ENCODE measurements at regions not wholly inside any gene's neighbourhood (a gene's known extent, or its start where the extent isn't known, plus 50 kb on each side); places are given as distances from the start of the nearest gene placed in this dataset.

DNA sequence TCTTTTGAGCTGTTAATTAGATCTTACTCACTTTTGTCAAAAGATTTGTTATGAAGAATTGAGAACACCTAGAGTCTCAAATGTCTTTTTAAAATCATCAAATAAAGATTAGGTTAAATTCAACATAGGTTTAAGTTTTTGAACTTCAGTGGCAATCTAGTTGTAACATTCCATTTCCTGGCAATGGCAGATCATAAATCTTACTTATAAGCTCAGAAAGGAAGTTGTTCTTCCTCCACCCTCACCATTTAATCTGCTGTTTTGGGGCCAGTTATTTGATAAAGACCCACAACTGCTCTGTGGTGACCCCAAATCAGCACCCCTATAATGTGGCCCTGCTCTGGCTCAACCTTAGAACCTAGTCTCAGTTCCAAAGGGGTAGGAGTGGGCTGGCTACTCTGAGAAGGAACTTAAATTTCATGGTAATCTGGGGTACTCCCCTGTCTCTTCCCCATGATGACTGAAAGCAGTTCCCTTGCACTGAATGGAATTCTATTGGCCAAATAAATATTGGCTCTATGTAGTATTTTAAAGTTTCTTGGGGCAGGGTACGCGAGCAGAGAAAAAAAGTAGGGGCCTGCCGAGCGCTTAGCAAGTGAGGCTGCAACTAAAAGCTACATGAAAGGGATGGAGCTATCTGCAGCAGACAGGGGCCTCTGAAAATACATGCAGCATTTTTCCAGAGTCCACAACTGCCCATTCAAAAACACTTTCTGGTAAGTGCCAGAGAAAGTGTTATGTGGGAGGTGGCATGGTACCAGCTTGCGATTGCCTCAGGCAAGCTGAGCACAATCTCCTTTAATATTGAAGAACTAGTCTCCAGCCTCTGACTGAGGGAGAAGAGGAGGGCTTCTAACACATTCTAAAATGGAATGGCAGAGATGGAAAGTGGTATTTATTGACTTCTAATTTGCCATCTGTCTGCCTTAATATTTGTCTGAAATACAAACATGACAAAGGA, 103.6 kb upstream of the RASGRP1 start:
- Histone ChIP-seq H3K9me3 (ENCODE audit: control insufficient read depth in 1 of 2, low read length in 2 of 2) (no peaks in the 10 kb centered on the region), H3K27ac (ENCODE audit: low read length) (no peak overlapping the region)

DNA sequence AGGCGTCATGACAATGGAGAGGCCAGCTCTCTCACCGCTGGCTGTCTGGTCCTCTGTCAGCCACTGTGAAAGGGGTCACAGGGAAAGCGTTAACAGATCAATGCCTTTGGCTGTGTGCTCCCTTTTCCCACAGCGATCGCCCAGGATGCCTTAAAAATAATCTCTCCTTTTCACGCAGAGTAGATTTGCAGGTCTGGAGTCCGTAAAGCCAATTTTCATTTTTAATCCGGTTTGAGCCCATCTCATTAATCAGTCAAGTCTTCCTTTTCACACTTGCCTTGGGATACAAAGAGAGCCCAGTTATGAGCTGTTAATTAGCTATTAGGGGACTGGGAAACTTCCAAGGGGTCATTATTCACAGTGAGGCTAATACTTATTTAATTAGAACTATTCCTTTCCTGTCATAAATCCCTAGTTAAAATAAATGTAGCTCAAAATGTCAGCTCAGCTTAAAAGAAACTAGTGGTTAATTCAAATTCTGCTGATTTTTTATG, 104.3 kb upstream of the RASGRP1 start:
- H3K27ac ChIP-seq (ENCODE audit: low read length): no peak overlapping the region
- no peaks in the 10 kb centered on the region for H3K27me3 ChIP-seq (ENCODE audit: low read depth, low read length)
- H3K9me3 ChIP-seq (ENCODE audit: control insufficient read depth in 1 of 2, low read length in 2 of 2): no peaks in the 10 kb centered on the region
- no peaks in the 10 kb centered on the region for H3K4me1 ChIP-seq (ENCODE audit: control insufficient read depth in 1 of 2, insufficient read depth in 2 of 2, low read length in 2 of 2)
- no peak overlapping the region for H3K4me3 ChIP-seq (ENCODE audit: low read depth in 1 of 2, low read length in 2 of 2)
- no peaks in the 10 kb centered on the region for H3K36me3 ChIP-seq (ENCODE audit: control insufficient read depth in 1 of 2, insufficient read depth in 2 of 2, low read length in 2 of 2)

More for the DNA sequence above, 103.6 kb upstream of the RASGRP1 start:
- Histone ChIP-seq H3K4me1 (ENCODE audit: control insufficient read depth in 1 of 2, insufficient read depth in 2 of 2, low read length in 2 of 2) (no peaks in the 10 kb centered on the region), H3K36me3 (ENCODE audit: control insufficient read depth in 1 of 2, insufficient read depth in 2 of 2, low read length in 2 of 2) (no peaks in the 10 kb centered on the region), H3K4me3 (ENCODE audit: low read depth in 1 of 2, low read length in 2 of 2) (no peak overlapping the region), H3K27me3 (ENCODE audit: low read depth, low read length) (no peaks in the 10 kb centered on the region)

GRCh38 chr15:38670128-38671005, 105.8 kb upstream of the RASGRP1 start:
- Histone ChIP-seq H3K27ac (ENCODE audit: low read length) (no peak overlapping the region), H3K4me1 (ENCODE audit: control insufficient read depth in 1 of 2, insufficient read depth in 2 of 2, low read length in 2 of 2) (no peaks in the 10 kb centered on the region), H3K9me3 (ENCODE audit: control insufficient read depth in 1 of 2, low read length in 2 of 2) (no peaks in the 10 kb centered on the region), H3K4me3 (ENCODE audit: low read depth in 1 of 2, low read length in 2 of 2) (no peak overlapping the region), H3K27me3 (ENCODE audit: low read depth, low read length) (no peaks in the 10 kb centered on the region), H3K36me3 (ENCODE audit: control insufficient read depth in 1 of 2, insufficient read depth in 2 of 2, low read length in 2 of 2) (no peaks in the 10 kb centered on the region)

- no peak overlapping the region for H3K4me3 ChIP-seq (ENCODE audit: low read depth in 1 of 2, low read length in 2 of 2)
- no peak overlapping the region for H3K27ac ChIP-seq (ENCODE audit: low read length)
- H3K9me3 ChIP-seq (ENCODE audit: control insufficient read depth in 1 of 2, low read length in 2 of 2): no peaks in the 10 kb centered on the region
- H3K27me3 ChIP-seq (ENCODE audit: low read depth, low read length): no peaks in the 10 kb centered on the region
- H3K4me1 ChIP-seq (ENCODE audit: control insufficient read depth in 1 of 2, insufficient read depth in 2 of 2, low read length in 2 of 2): no peaks in the 10 kb centered on the region
- H3K36me3 ChIP-seq (ENCODE audit: control insufficient read depth in 1 of 2, insufficient read depth in 2 of 2, low read length in 2 of 2): no peaks in the 10 kb centered on the region
Measured at GRCh38 chr15:38671006-38671387, 106.4 kb upstream of the RASGRP1 start.

GRCh38 chr15:38671675-38672254, 107.2 kb upstream of the RASGRP1 start:
- no peak overlapping the region for H3K4me3 ChIP-seq (ENCODE audit: low read depth in 1 of 2, low read length in 2 of 2)
- H3K36me3 ChIP-seq (ENCODE audit: control insufficient read depth in 1 of 2, insufficient read depth in 2 of 2, low read length in 2 of 2): no peaks in the 10 kb centered on the region
- H3K27me3 ChIP-seq (ENCODE audit: low read depth, low read length): no peaks in the 10 kb centered on the region
- H3K4me1 ChIP-seq (ENCODE audit: control insufficient read depth in 1 of 2, insufficient read depth in 2 of 2, low read length in 2 of 2): no peaks in the 10 kb centered on the region
- H3K9me3 ChIP-seq (ENCODE audit: control insufficient read depth in 1 of 2, low read length in 2 of 2): no peaks in the 10 kb centered on the region
- no peak overlapping the region for H3K27ac ChIP-seq (ENCODE audit: low read length)

DNA sequence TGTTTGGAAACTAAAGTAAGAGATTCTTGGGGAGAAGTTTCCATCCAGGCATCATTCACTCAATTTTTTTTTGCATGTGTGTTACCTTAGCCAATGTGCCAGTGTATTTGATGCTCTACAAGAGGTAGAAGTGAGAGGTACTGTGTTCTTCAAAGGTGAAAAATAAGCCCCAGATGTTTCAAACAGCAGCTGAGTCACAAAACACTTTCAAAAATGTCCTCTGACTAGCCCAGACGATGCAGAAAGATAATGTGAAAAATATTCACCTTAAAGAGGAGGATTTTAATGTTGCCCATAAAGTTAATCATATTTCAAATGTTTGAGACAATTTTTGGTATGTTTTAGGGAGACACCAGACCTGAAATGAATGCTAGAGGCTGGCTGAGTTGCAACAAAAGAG, 107.7 kb upstream of the RASGRP1 start:
- Histone ChIP-seq H3K36me3 (ENCODE audit: control insufficient read depth in 1 of 2, insufficient read depth in 2 of 2, low read length in 2 of 2) (no peaks in the 10 kb centered on the region), H3K9me3 (ENCODE audit: control insufficient read depth in 1 of 2, low read length in 2 of 2) (no peaks in the 10 kb centered on the region), H3K4me1 (ENCODE audit: control insufficient read depth in 1 of 2, insufficient read depth in 2 of 2, low read length in 2 of 2) (no peaks in the 10 kb centered on the region), H3K27ac (ENCODE audit: low read length) (no peak overlapping the region), H3K27me3 (ENCODE audit: low read depth, low read length) (no peaks in the 10 kb centered on the region), H3K4me3 (ENCODE audit: low read depth in 1 of 2, low read length in 2 of 2) (no peak overlapping the region)

GRCh38 chr15:38672814-38673670, 108.4 kb upstream of the RASGRP1 start:
- Histone ChIP-seq H3K4me3 (ENCODE audit: low read depth in 1 of 2, low read length in 2 of 2) (no peak overlapping the region), H3K4me1 (ENCODE audit: control insufficient read depth in 1 of 2, insufficient read depth in 2 of 2, low read length in 2 of 2) (no peaks in the 10 kb centered on the region), H3K36me3 (ENCODE audit: control insufficient read depth in 1 of 2, insufficient read depth in 2 of 2, low read length in 2 of 2) (no peaks in the 10 kb centered on the region), H3K27ac (ENCODE audit: low read length) (no peak overlapping the region), H3K27me3 (ENCODE audit: low read depth, low read length) (no peaks in the 10 kb centered on the region), H3K9me3 (ENCODE audit: control insufficient read depth in 1 of 2, low read length in 2 of 2) (no peaks in the 10 kb centered on the region)

DNA sequence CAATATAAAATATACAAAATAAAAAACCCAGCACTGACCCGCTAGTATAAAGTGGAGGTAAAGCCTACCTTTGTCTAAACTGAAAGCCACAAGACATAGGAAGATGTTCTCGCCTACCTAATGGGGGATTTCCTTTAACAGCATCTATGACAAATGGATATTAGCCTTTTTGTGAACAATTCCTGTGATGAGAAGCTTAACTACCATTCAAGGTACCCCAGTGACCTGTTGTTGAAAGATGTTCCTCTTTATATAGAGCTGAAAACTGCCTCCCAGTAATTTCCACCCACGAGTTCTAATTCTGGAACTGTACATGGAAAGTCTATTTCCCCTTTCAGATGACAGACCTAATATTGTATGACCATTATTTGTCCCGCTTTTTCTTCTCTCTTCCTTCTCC, 109.8 kb upstream of the RASGRP1 start:
- H3K9me3 ChIP-seq (ENCODE audit: control insufficient read depth in 1 of 2, low read length in 2 of 2): no peaks in the 10 kb centered on the region
- no peak overlapping the region for H3K4me3 ChIP-seq (ENCODE audit: low read depth in 1 of 2, low read length in 2 of 2)
- no peak overlapping the region for H3K27ac ChIP-seq (ENCODE audit: low read length)
- no peaks in the 10 kb centered on the region for H3K27me3 ChIP-seq (ENCODE audit: low read depth, low read length)
- no peaks in the 10 kb centered on the region for H3K36me3 ChIP-seq (ENCODE audit: control insufficient read depth in 1 of 2, insufficient read depth in 2 of 2, low read length in 2 of 2)
- H3K4me1 ChIP-seq (ENCODE audit: control insufficient read depth in 1 of 2, insufficient read depth in 2 of 2, low read length in 2 of 2): no peaks in the 10 kb centered on the region

GRCh38 chr15:38678281-38678680, 113.7 kb upstream of the RASGRP1 start:
- Histone ChIP-seq H3K27me3 (ENCODE audit: low read depth, low read length) (no peaks in the 10 kb centered on the region), H3K4me3 (ENCODE audit: low read depth in 1 of 2, low read length in 2 of 2) (no peak overlapping the region), H3K27ac (ENCODE audit: low read length) (no peak overlapping the region), H3K4me1 (ENCODE audit: control insufficient read depth in 1 of 2, insufficient read depth in 2 of 2, low read length in 2 of 2) (no peaks in the 10 kb centered on the region), H3K9me3 (ENCODE audit: control insufficient read depth in 1 of 2, low read length in 2 of 2) (no peaks in the 10 kb centered on the region), H3K36me3 (ENCODE audit: control insufficient read depth in 1 of 2, insufficient read depth in 2 of 2, low read length in 2 of 2) (no peaks in the 10 kb centered on the region)

GRCh38 chr15:38680775-38681174, 116.2 kb upstream of the RASGRP1 start:
- Histone ChIP-seq H3K36me3 (ENCODE audit: control insufficient read depth in 1 of 2, insufficient read depth in 2 of 2, low read length in 2 of 2) (no peaks in the 10 kb centered on the region), H3K27me3 (ENCODE audit: low read depth, low read length) (no peaks in the 10 kb centered on the region), H3K4me3 (ENCODE audit: low read depth in 1 of 2, low read length in 2 of 2) (no peak overlapping the region), H3K9me3 (ENCODE audit: control insufficient read depth in 1 of 2, low read length in 2 of 2) (no peaks in the 10 kb centered on the region), H3K27ac (ENCODE audit: low read length) (no peak overlapping the region), H3K4me1 (ENCODE audit: control insufficient read depth in 1 of 2, insufficient read depth in 2 of 2, low read length in 2 of 2) (no peaks in the 10 kb centered on the region)

Measured in muscle layer of duodenum (tissue), 2 donors.